Caco-2 (cell line): ENCODE measurements at regions not wholly inside any gene's neighbourhood (a gene's known extent, or its start where the extent isn't known, plus 50 kb on each side); places are given as distances from the start of the nearest gene placed in this dataset.

Experiments used
- BruUV-seq: library from RNA; stranded (reverse); fragments of 400-500 nt; replicated peaks from 2 replicates; lab custom pipeline; 2021; lab: Mats Ljungman, UMichigan
- CTCF ChIA-PET: fragments of 300-600 bp; sonication (Branson Sonifier 250); formaldehyde crosslinking; loops from one replicate; lab custom pipeline; 2022; ENCODE audit warnings: antibody characterized with exemption; lab: Charles Lee
- POLR2A ChIA-PET: fragments of 300-600 bp; sonication (Branson Sonifier 250); formaldehyde crosslinking; loops from one replicate; lab custom pipeline; 2022; ENCODE audit warnings: antibody characterized with exemption; lab: Charles Lee
- DNase-seq, 2 experiments: peaks; one replicate each; pipeline versions ENCODE4 v3.0.0 to v3.0.0-alpha.2; 2020 to 2022
- H3K27me3 ChIP-seq: replicated peaks from 2 replicates; pipeline ENCODE4 v1.6.0; 2011; ENCODE audit warnings: low read length; ENCODE audit not compliant: control insufficient read depth, insufficient read depth
- H3K36me3 ChIP-seq: 2 replicates; pipeline ENCODE4 v1.5.1; 2011; ENCODE audit warnings: low read length; ENCODE audit not compliant: control insufficient read depth, insufficient read depth
- H3K4me1 ChIP-seq: fragments of 250-450 bp; sonication (Bioruptor Pico); 2 replicates; pipeline ENCODE4 v1.5.1; 2020; ENCODE audit warnings: mild to moderate bottlenecking
- H3K4me3 ChIP-seq: 2 replicates; pipeline ENCODE4 v1.5.1; 2011; ENCODE audit warnings: low read depth, mild to moderate bottlenecking, control low read depth, low read length
- H3K9me3 ChIP-seq: fragments of 250-450 bp; sonication (Bioruptor Pico); 2 replicates; pipeline ENCODE4 v1.5.1; 2020; ENCODE audit warnings: mild to moderate bottlenecking, moderate library complexity
- H3K27ac Mint-ChIP-seq: one replicate; pipeline ENCODE4 v1.8.0; 2022; ENCODE audit warnings: mixed read lengths; ENCODE audit not compliant: unreplicated experiment
- H3K27me3 Mint-ChIP-seq: one replicate; pipeline ENCODE4 v1.8.0; 2022; ENCODE audit warnings: mixed read lengths; ENCODE audit not compliant: insufficient read depth, unreplicated experiment
- H3K36me3 Mint-ChIP-seq: one replicate; pipeline ENCODE4 v1.8.0; 2022; ENCODE audit warnings: mild to moderate bottlenecking, mixed read lengths; ENCODE audit not compliant: insufficient read depth, unreplicated experiment
- H3K4me1 Mint-ChIP-seq: one replicate; pipeline ENCODE4 v1.8.0; 2022; ENCODE audit warnings: low read depth, mixed read lengths; ENCODE audit not compliant: unreplicated experiment
- H3K4me3 Mint-ChIP-seq: one replicate; pipeline ENCODE4 v1.8.0; 2022; ENCODE audit warnings: mild to moderate bottlenecking, moderate library complexity, mixed read lengths; ENCODE audit not compliant: unreplicated experiment
- H3K9me3 Mint-ChIP-seq: one replicate; pipeline ENCODE4 v1.8.0; 2022; ENCODE audit warnings: mixed read lengths; ENCODE audit not compliant: unreplicated experiment
- intact Hi-C: fragments of 100-400 bp; cut with micrococcal nuclease; formaldehyde crosslinking; loops from one replicate; pipeline ENCODE4 v1.10.0; 2022; ENCODE audit not compliant: unreplicated experiment
- TF ChIP-seq, protein P1 (sequence below), 2 experiments: fragments of 200-600 bp in 1 of 2; IDR thresholded peaks; 1 replicate in 1 of 2; 2 replicates in 1 of 2; pipeline versions ENCODE4 v1.5.1 to v1.8.0; 2011 to 2022; ENCODE audit warnings: antibody characterized with exemption in 1 of 2, control low read depth in 1 of 2, inconsistent platforms in 1 of 2, low read depth in 1 of 2, low read length in 1 of 2, mild to moderate bottlenecking in 1 of 2, moderate library complexity in 1 of 2; ENCODE audit not compliant: insufficient read depth in 1 of 2, severe bottlenecking in 1 of 2, unreplicated experiment in 1 of 2

DNA sequence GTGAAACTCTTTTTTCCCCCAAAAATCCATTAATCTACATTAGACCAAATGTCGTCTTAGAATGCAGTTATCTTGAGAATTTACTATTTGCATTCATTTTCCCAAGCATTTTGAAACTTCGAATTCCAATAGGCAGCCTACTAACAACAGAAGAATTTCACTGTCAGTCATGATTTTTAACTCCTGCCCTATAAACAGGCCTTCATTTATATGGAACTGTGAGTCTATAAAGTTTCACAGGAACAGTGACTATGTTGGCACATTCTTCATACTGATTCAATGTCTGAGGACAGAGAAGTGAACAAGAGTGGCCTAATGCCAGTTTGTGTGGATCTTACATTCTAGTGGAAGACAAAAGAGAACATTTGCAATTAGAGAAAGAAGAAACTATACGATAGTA is 198.0 kb downstream of the PCDH17 start:
- Mint-ChIP-seq H3K27me3 (peaks cover 7% of the 10 kb centered on the region), H3K36me3 (no peaks in the 10 kb centered on the region)
- POLR2A ChIA-PET: no interaction called here

DNA sequence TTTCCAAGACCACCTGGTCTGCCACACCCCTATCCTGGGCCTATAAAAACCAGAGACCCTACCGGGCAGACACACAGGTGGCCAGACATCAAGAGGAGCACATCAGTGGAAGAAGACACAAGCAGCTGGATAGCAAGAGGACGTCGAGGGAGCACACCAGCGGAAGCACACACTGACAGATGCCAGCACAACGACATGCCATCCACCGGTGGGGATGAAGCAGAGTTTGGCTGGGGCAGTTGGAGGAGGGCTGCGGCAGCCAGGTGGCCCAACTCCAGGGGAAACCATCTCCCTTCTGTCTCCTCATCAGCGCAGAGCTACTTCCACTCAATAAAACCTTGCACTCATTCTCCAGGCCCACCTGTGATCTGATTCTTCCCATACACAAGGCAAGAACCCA is 200.6 kb downstream of the PCDH17 start:
- intact Hi-C loops: no loop called here
- no TSS peak for BruUV-seq
- H3K36me3 ChIP-seq: no peaks in the 10 kb centered on the region
- Mint-ChIP-seq H3K4me3 (no peak overlapping the region), H3K27me3 (peaks cover 10% of the 10 kb centered on the region), H3K4me1 (no peaks in the 10 kb centered on the region), H3K36me3 (no peaks in the 10 kb centered on the region), H3K27ac (no peak overlapping the region), H3K9me3 (no peaks in the 10 kb centered on the region)
- H3K27me3 ChIP-seq: no peaks in the 10 kb centered on the region
- H3K9me3 ChIP-seq: no peaks in the 10 kb centered on the region
- H3K4me1 ChIP-seq: no peaks in the 10 kb centered on the region
- TF ChIP-seq, protein P1, sequence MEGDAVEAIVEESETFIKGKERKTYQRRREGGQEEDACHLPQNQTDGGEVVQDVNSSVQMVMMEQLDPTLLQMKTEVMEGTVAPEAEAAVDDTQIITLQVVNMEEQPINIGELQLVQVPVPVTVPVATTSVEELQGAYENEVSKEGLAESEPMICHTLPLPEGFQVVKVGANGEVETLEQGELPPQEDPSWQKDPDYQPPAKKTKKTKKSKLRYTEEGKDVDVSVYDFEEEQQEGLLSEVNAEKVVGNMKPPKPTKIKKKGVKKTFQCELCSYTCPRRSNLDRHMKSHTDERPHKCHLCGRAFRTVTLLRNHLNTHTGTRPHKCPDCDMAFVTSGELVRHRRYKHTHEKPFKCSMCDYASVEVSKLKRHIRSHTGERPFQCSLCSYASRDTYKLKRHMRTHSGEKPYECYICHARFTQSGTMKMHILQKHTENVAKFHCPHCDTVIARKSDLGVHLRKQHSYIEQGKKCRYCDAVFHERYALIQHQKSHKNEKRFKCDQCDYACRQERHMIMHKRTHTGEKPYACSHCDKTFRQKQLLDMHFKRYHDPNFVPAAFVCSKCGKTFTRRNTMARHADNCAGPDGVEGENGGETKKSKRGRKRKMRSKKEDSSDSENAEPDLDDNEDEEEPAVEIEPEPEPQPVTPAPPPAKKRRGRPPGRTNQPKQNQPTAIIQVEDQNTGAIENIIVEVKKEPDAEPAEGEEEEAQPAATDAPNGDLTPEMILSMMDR (IDR thresholded peaks at IDR 0.05; ENCODE audit: insufficient read depth in 1 of 2, low read depth in 1 of 2, low read length in 1 of 2, severe bottlenecking in 1 of 2, unreplicated experiment in 1 of 2): no peak
- DNase-seq: no peak
- H3K4me3 ChIP-seq: no peak overlapping the region
- ChIA-PET POLR2A (no interaction called here), CTCF (no interaction called here)

More for the DNA sequence above, 198.0 kb downstream of the PCDH17 start:
- Mint-ChIP-seq H3K9me3 (no peaks in the 10 kb centered on the region), H3K27ac (no peak overlapping the region), H3K4me1 (no peaks in the 10 kb centered on the region), H3K4me3 (no peak overlapping the region)
- Histone ChIP-seq H3K4me3 (no peak overlapping the region), H3K27me3 (no peaks in the 10 kb centered on the region), H3K4me1 (no peaks in the 10 kb centered on the region), H3K36me3 (no peaks in the 10 kb centered on the region), H3K9me3 (no peaks in the 10 kb centered on the region)
- CTCF ChIA-PET: no interaction called here
- intact Hi-C loops: no loop called here
- no peak for DNase-seq
- no TSS peak for BruUV-seq
- TF ChIP-seq, protein P1 (IDR thresholded peaks at IDR 0.05; ENCODE audit: insufficient read depth in 1 of 2, low read depth in 1 of 2, low read length in 1 of 2, severe bottlenecking in 1 of 2, unreplicated experiment in 1 of 2): no peak

DNA sequence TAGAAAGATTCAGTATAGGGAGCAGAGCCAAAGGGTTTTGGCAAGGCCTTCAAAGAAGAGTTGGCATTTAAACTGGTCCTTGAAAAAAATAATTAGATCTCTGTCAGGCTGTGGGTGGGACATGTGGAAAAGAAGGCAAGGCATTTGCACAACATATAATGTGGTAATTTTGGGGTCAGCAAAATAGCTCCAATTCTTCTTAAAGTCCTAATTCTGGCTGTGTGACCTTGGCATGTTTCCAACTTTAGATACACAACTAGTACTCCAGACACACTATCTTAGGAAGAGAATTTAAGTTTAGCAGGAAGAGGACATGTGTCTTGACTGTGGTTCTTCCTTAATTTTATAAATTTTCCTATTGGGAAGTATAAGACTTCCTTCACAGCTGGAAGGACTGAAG is 206.3 kb downstream of the PCDH17 start:
- ChIA-PET POLR2A (no interaction called here), CTCF (no interaction called here)
- Mint-ChIP-seq H3K4me1 (no peaks in the 10 kb centered on the region), H3K4me3 (no peak overlapping the region), H3K27ac (no peak overlapping the region), H3K9me3 (no peaks in the 10 kb centered on the region), H3K36me3 (no peaks in the 10 kb centered on the region), H3K27me3 (peaks cover 6% of the 10 kb centered on the region)
- TF ChIP-seq, protein P1 (IDR thresholded peaks at IDR 0.05; ENCODE audit: insufficient read depth in 1 of 2, low read depth in 1 of 2, low read length in 1 of 2, severe bottlenecking in 1 of 2, unreplicated experiment in 1 of 2): no peak
- Histone ChIP-seq H3K27me3 (no peaks in the 10 kb centered on the region), H3K4me1 (no peaks in the 10 kb centered on the region), H3K4me3 (no peak overlapping the region), H3K9me3 (no peaks in the 10 kb centered on the region), H3K36me3 (no peaks in the 10 kb centered on the region)
- no peak for DNase-seq
- intact Hi-C loops: no loop called here
- no TSS peak for BruUV-seq
